OCI-LY1 (cell line): ENCODE measurements at regions not wholly inside any gene's neighbourhood (a gene's known extent, or its start where the extent isn't known, plus 50 kb on each side); places are given as distances from the start of the nearest gene placed in this dataset.
"Not testable (repeated sequence)": the region's sequence is repeated elsewhere in the genome, so short reads cannot be mapped to it uniquely, and the experiment has no call there.

ENCODE experiments used
- H2AFZ ChIP-seq: fragments of 200-600 bp; sonication (generic), shearing (Covaris generic); 2 replicates; pipeline ENCODE4 v1.6.0; 2014; ENCODE audit warnings: antibody characterized with exemption, mild to moderate bottlenecking, low read length
- H3F3A ChIP-seq: fragments of 200-600 bp; sonication (generic), shearing (Covaris generic); 2 replicates; pipeline ENCODE4 v1.6.0; 2014; ENCODE audit warnings: mild to moderate bottlenecking, antibody characterized with exemption, low read length, moderate library complexity; ENCODE audit not compliant: insufficient read depth
- H3K27ac ChIP-seq: fragments of 200-600 bp; sonication (generic); 2 replicates; pipeline ENCODE4 v1.5.1; 2014; ENCODE audit warnings: low read length, mixed run types, mild to moderate bottlenecking, low read depth; ENCODE audit not compliant: poor library complexity, severe bottlenecking
- H3K27me3 ChIP-seq: fragments of 200-600 bp; sonication (generic); 2 replicates; pipeline ENCODE4 v1.6.0; 2014; ENCODE audit warnings: antibody characterized with exemption, mild to moderate bottlenecking, low read length, moderate library complexity; ENCODE audit not compliant: insufficient read depth
- H3K36me3 ChIP-seq: fragments of 200-600 bp; sonication (generic); 2 replicates; pipeline ENCODE4 v1.6.1; 2014; ENCODE audit warnings: mild to moderate bottlenecking, antibody characterized with exemption, low read length, moderate library complexity, mixed read lengths; ENCODE audit not compliant: insufficient read depth
- H3K4me1 ChIP-seq: fragments of 200-600 bp; sonication (generic); 2 replicates; pipeline ENCODE4 v1.5.1; 2014; ENCODE audit warnings: mild to moderate bottlenecking, low read length, moderate library complexity; ENCODE audit not compliant: insufficient read depth, severe bottlenecking
- H3K4me2 ChIP-seq: fragments of 200-600 bp; sonication (generic), shearing (Covaris generic); 2 replicates; pipeline ENCODE4 v1.6.1; 2014; ENCODE audit warnings: low read length
- H3K4me3 ChIP-seq: fragments of 200-600 bp; sonication (generic); 2 replicates; pipeline ENCODE4 v1.5.1; 2014; ENCODE audit warnings: low read length, low read depth, mild to moderate bottlenecking, mixed read lengths; ENCODE audit not compliant: poor library complexity, severe bottlenecking
- H3K79me2 ChIP-seq: fragments of 200-600 bp; shearing (Covaris generic); 2 replicates; pipeline ENCODE4 v1.6.1; 2016; ENCODE audit warnings: mixed run types, low read length, mixed read lengths; ENCODE audit not compliant: insufficient read depth
- H3K9ac ChIP-seq: fragments of 200-600 bp; sonication (generic), shearing (Covaris generic); 2 replicates; pipeline ENCODE4 v1.6.1; 2014; ENCODE audit warnings: mild to moderate bottlenecking, low read length, mixed read lengths
- H3K9me2 ChIP-seq: fragments of 200-600 bp; sonication (generic), shearing (Covaris generic); 2 replicates; pipeline ENCODE4 v1.6.1; 2014; ENCODE audit warnings: low read depth, mild to moderate bottlenecking, low read length, mixed read lengths
- H3K9me3 ChIP-seq: fragments of 200-600 bp; shearing (Covaris generic); 2 replicates; pipeline ENCODE4 v1.6.1; 2014; ENCODE audit warnings: low read length, mixed read lengths
- H4K20me1 ChIP-seq: fragments of 200-600 bp; sonication (generic), shearing (Covaris generic); 2 replicates; pipeline ENCODE4 v1.6.0; 2016; ENCODE audit warnings: mild to moderate bottlenecking, low read length; ENCODE audit not compliant: insufficient read depth
- CTCF ChIP-seq: fragments of 200-600 bp; sonication (generic), shearing (Covaris generic); IDR thresholded peaks from 2 replicates; pipeline ENCODE4 v1.5.1; 2017; ENCODE audit warnings: mild to moderate bottlenecking, antibody characterized with exemption, low read length, moderate library complexity, mixed read lengths
- EZH2 ChIP-seq: fragments of 200-600 bp; sonication (generic), shearing (Covaris generic); IDR thresholded peaks from 2 replicates; pipeline ENCODE4 v1.8.0; 2017; ENCODE audit warnings: borderline replicate concordance, mixed run types, mild to moderate bottlenecking, antibody characterized with exemption, low read length, moderate library complexity, mixed read lengths

- Histone ChIP-seq H3K4me3 (no peak overlapping the region), H2AFZ (no peak overlapping the region), H3K27ac (no peak overlapping the region), H3K27me3 (no peaks in the 10 kb centered on the region), H3K9ac (no peak overlapping the region), H3K9me2 (no peaks in the 10 kb centered on the region), H3K79me2 (no peaks in the 10 kb centered on the region), H3F3A (no peaks in the 10 kb centered on the region), H3K4me2 (no peak overlapping the region), H4K20me1 (no peaks in the 10 kb centered on the region), H3K4me1 (no peaks in the 10 kb centered on the region), H3K36me3 (no peaks in the 10 kb centered on the region), H3K9me3 (no peaks in the 10 kb centered on the region)
- TF ChIP-seq EZH2 (no peak), CTCF (no peak)
Observed at GRCh38 chr16:87216841-87217275, 100.3 kb downstream of the C16orf95 start.

GRCh38 chr16:87217802-87218201, 99.4 kb downstream of the C16orf95 start:
- not testable (repeated sequence) for H3K9me3 ChIP-seq, H3K4me1 ChIP-seq

GRCh38 chr16:87218281-87219055, 98.7 kb downstream of the C16orf95 start:
- no peak overlapping the region for H2AFZ ChIP-seq
- no peaks in the 10 kb centered on the region for H3F3A ChIP-seq
- H3K4me1 ChIP-seq: no peaks in the 10 kb centered on the region
- TF ChIP-seq CTCF (no peak), EZH2 (no peak)
- no peaks in the 10 kb centered on the region for H3K79me2 ChIP-seq
- H3K9ac ChIP-seq: no peak overlapping the region
- H3K36me3 ChIP-seq: no peaks in the 10 kb centered on the region
- H3K4me2 ChIP-seq: no peak overlapping the region
- H3K4me3 ChIP-seq: no peak overlapping the region
- H3K27me3 ChIP-seq: no peaks in the 10 kb centered on the region
- no peaks in the 10 kb centered on the region for H3K9me3 ChIP-seq
- no peaks in the 10 kb centered on the region for H3K9me2 ChIP-seq
- no peak overlapping the region for H3K27ac ChIP-seq
- no peaks in the 10 kb centered on the region for H4K20me1 ChIP-seq

More at GRCh38 chr16:87217802-87218201, 99.4 kb downstream of the C16orf95 start:
- not testable (repeated sequence) for H3K9me2 ChIP-seq, H4K20me1 ChIP-seq, H3K4me3 ChIP-seq, H3K27ac ChIP-seq, H3K9ac ChIP-seq, H3K27me3 ChIP-seq, H3K36me3 ChIP-seq, H3F3A ChIP-seq, H3K4me2 ChIP-seq, H2AFZ ChIP-seq, H3K79me2 ChIP-seq
